ENCODE measurements at regions not wholly inside any gene's neighbourhood (a gene's known extent, or its start where the extent isn't known, plus 50 kb on each side); places are given as distances from the start of the nearest gene placed in this dataset.
"Not testable (repeated sequence)": the region's sequence is repeated elsewhere in the genome, so short reads cannot be mapped to it uniquely, and the experiment has no call there.

DNA sequence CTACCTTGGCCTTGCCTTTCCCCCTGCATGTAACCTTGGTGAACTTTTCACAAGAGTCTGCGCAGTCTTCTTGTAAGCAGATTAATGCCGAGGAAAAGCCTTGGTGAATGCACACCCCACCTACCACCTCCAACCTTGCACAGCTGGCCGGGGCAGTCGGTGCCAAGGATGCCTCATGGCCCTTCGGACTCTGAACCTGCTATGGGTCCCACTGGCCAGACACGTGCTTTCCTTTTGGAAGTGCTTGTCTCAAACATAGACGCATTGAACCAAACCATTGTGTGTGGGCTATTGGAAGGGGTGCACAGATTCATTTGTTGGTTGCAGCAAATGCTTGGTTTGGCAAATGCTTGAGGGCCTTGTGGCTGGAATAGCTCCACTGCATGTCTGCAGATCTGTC lies 109.0 kb upstream of the PLGLB2 start:
- H3F3A ChIP-seq (ENCODE audit: low read length, unreplicated experiment); H3K79me2 ChIP-seq (ENCODE audit: low read length); H3K9ac ChIP-seq (ENCODE audit: low read length); H3K4me1 ChIP-seq (ENCODE audit: insufficient read depth, low read length); DNase-seq; H3K9me3 ChIP-seq (ENCODE audit: low read length); H3K4me3 ChIP-seq (ENCODE audit: low read length); CTCF ChIA-PET; POLR2A ChIA-PET (ENCODE audit: unreplicated experiment); intact Hi-C loops (cut with micrococcal nuclease); H3K27me3 ChIP-seq (ENCODE audit: low read length); H3K4me2 ChIP-seq (ENCODE audit: low read length); H3K27ac ChIP-seq (ENCODE audit: low read length); H3K9me2 ChIP-seq (replicated peaks; ENCODE audit: low read length); ATAC-seq; H3K36me3 ChIP-seq (ENCODE audit: low read depth, low read length); H4K20me1 ChIP-seq (ENCODE audit: low read length); BruUV-seq (replicated peaks); H2AFZ ChIP-seq (ENCODE audit: low read length): not testable (repeated sequence)

- H3K79me2 ChIP-seq (ENCODE audit: low read length); ATAC-seq; H3K27me3 ChIP-seq (ENCODE audit: low read length); H3K4me3 ChIP-seq (ENCODE audit: low read length); H2AFZ ChIP-seq (ENCODE audit: low read length); H3K27ac ChIP-seq (ENCODE audit: low read length); intact Hi-C loops (cut with micrococcal nuclease); BruUV-seq (replicated peaks); H3K36me3 ChIP-seq (ENCODE audit: low read depth, low read length); POLR2A ChIA-PET (ENCODE audit: unreplicated experiment); H3K9me3 ChIP-seq (ENCODE audit: low read length); H4K20me1 ChIP-seq (ENCODE audit: low read length); DNase-seq; H3K9ac ChIP-seq (ENCODE audit: low read length); CTCF ChIA-PET; H3K4me1 ChIP-seq (ENCODE audit: insufficient read depth, low read length); H3K9me2 ChIP-seq (replicated peaks; ENCODE audit: low read length); H3K4me2 ChIP-seq (ENCODE audit: low read length); H3F3A ChIP-seq (ENCODE audit: low read length, unreplicated experiment): not testable (repeated sequence)
Observed at GRCh38 chr2:87639801-87640440, 108.0 kb upstream of the PLGLB2 start.

- H3K27ac ChIP-seq (ENCODE audit: low read length); H3K36me3 ChIP-seq (ENCODE audit: low read depth, low read length); H3K9me2 ChIP-seq (replicated peaks; ENCODE audit: low read length); H4K20me1 ChIP-seq (ENCODE audit: low read length); H3K27me3 ChIP-seq (ENCODE audit: low read length); H3K4me1 ChIP-seq (ENCODE audit: insufficient read depth, low read length); DNase-seq; H3F3A ChIP-seq (ENCODE audit: low read length, unreplicated experiment); H3K79me2 ChIP-seq (ENCODE audit: low read length); POLR2A ChIA-PET (ENCODE audit: unreplicated experiment); H3K9ac ChIP-seq (ENCODE audit: low read length); H3K4me3 ChIP-seq (ENCODE audit: low read length); H3K4me2 ChIP-seq (ENCODE audit: low read length); intact Hi-C loops (cut with micrococcal nuclease); ATAC-seq; H2AFZ ChIP-seq (ENCODE audit: low read length); BruUV-seq (replicated peaks); H3K9me3 ChIP-seq (ENCODE audit: low read length); CTCF ChIA-PET: not testable (repeated sequence)
Observed at GRCh38 chr2:87640961-87641563, 106.8 kb upstream of the PLGLB2 start.

DNA sequence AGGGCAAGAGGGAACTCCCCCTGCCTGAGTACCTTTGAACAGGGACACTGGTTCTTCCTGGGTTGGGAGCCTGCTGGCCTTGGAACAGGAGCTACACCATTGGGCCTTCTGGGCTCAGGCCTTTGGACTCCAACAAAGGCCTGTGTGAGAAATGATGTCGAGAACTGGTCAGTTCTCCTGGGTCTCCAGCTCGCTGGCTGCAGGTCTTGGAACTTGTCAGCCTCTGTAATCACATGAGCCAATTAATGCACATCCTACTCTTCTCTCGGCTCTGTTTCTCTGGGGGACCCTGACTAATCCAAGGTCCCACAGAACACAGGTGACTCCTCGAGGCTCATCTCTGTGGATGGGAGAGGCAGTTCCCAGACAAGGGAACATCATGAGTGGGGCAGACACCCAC lies 104.7 kb upstream of the PLGLB2 start:
- H3K27me3 ChIP-seq (ENCODE audit: low read length); H3K27ac ChIP-seq (ENCODE audit: low read length); H3F3A ChIP-seq (ENCODE audit: low read length, unreplicated experiment); intact Hi-C loops (cut with micrococcal nuclease); H3K9me3 ChIP-seq (ENCODE audit: low read length); H2AFZ ChIP-seq (ENCODE audit: low read length); DNase-seq; H3K4me1 ChIP-seq (ENCODE audit: insufficient read depth, low read length); H3K36me3 ChIP-seq (ENCODE audit: low read depth, low read length); H3K4me3 ChIP-seq (ENCODE audit: low read length); H3K79me2 ChIP-seq (ENCODE audit: low read length); POLR2A ChIA-PET (ENCODE audit: unreplicated experiment); H4K20me1 ChIP-seq (ENCODE audit: low read length); H3K9ac ChIP-seq (ENCODE audit: low read length); H3K9me2 ChIP-seq (replicated peaks; ENCODE audit: low read length); CTCF ChIA-PET; H3K4me2 ChIP-seq (ENCODE audit: low read length); BruUV-seq (replicated peaks); ATAC-seq: not testable (repeated sequence)

DNA sequence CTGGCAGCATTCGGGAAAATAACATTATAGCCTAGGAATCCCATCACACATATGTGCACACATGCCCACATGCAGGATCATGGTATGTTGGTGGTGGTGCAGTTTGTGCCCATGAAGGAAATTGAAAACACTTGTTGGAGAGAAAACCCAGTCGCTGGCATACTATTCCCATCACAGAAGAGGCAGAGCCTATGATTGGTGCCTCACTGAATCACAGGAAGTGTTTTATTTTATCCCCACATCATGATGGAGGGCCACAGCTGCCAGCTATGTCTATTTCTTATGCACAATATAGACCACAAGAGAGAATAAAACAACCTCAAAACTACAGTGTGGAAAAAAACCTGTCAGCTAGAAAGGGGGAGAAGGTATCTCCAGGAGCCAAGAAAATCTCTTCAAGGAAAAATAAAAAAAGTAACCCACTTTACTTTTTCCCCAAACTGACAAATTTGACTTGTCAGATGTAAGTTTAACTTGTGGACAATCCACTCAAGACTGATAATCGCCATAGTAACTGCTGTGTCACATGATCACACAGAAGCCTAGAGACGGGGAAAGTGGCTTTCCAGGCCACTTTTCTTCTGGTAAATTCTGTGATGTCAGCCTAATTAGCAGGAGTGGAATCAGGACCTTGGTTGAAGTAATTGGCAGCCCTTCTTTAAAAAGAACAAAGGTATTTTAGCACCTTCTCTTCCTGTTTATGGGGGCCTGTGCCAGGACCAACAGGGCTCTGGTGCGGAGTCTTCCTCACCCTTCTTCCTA lies 100.0 kb upstream of the PLGLB2 start:
- intact Hi-C loops (cut with micrococcal nuclease): not testable (repeated sequence)

GRCh38 chr2:87648815-87649214 lies 99.1 kb upstream of the PLGLB2 start:
- H3K9me3 ChIP-seq (ENCODE audit: low read length); H3K36me3 ChIP-seq (ENCODE audit: low read depth, low read length); DNase-seq; H2AFZ ChIP-seq (ENCODE audit: low read length); H3K9ac ChIP-seq (ENCODE audit: low read length); H3K27me3 ChIP-seq (ENCODE audit: low read length); intact Hi-C loops (cut with micrococcal nuclease); POLR2A ChIA-PET (ENCODE audit: unreplicated experiment); CTCF ChIA-PET; H3K4me1 ChIP-seq (ENCODE audit: insufficient read depth, low read length); H3K4me3 ChIP-seq (ENCODE audit: low read length); H3K79me2 ChIP-seq (ENCODE audit: low read length); ATAC-seq; H3K9me2 ChIP-seq (replicated peaks; ENCODE audit: low read length); BruUV-seq (replicated peaks); H3K27ac ChIP-seq (ENCODE audit: low read length); H4K20me1 ChIP-seq (ENCODE audit: low read length); H3F3A ChIP-seq (ENCODE audit: low read length, unreplicated experiment); H3K4me2 ChIP-seq (ENCODE audit: low read length): not testable (repeated sequence)

More for the DNA sequence above, 100.0 kb upstream of the PLGLB2 start:
- H3K4me1 ChIP-seq (ENCODE audit: insufficient read depth, low read length); CTCF ChIA-PET; H2AFZ ChIP-seq (ENCODE audit: low read length); H3K27ac ChIP-seq (ENCODE audit: low read length); H3K27me3 ChIP-seq (ENCODE audit: low read length); H3K9me3 ChIP-seq (ENCODE audit: low read length); H3F3A ChIP-seq (ENCODE audit: low read length, unreplicated experiment); H4K20me1 ChIP-seq (ENCODE audit: low read length); ATAC-seq; H3K4me2 ChIP-seq (ENCODE audit: low read length); H3K4me3 ChIP-seq (ENCODE audit: low read length); H3K9ac ChIP-seq (ENCODE audit: low read length); H3K36me3 ChIP-seq (ENCODE audit: low read depth, low read length); H3K79me2 ChIP-seq (ENCODE audit: low read length); H3K9me2 ChIP-seq (replicated peaks; ENCODE audit: low read length); BruUV-seq (replicated peaks); POLR2A ChIA-PET (ENCODE audit: unreplicated experiment); DNase-seq: not testable (repeated sequence)

Measured in PC-3 (cell line).